ENCODE measurements at regions not wholly inside any gene's neighbourhood (a gene's known extent, or its start where the extent isn't known, plus 50 kb on each side); places are given as distances from the start of the nearest gene placed in this dataset.

- Histone ChIP-seq H3K27ac (ENCODE audit: low read length) (no peak overlapping the region), H3K36me3 (ENCODE audit: control insufficient read depth, insufficient read depth, low read length) (no peaks in the 10 kb centered on the region), H3K4me1 (ENCODE audit: control insufficient read depth, insufficient read depth, low read length) (no peaks in the 10 kb centered on the region), H3K27me3 (ENCODE audit: control insufficient read depth, insufficient read depth, low read length) (no peaks in the 10 kb centered on the region), H3K4me3 (ENCODE audit: low read length) (no peak overlapping the region), H3K9me3 (ENCODE audit: control insufficient read depth, insufficient read depth, low read length) (no peaks in the 10 kb centered on the region)
- Mint-ChIP-seq H3K36me3 (no peaks in the 10 kb centered on the region), H3K4me3 (no peak overlapping the region), H3K27me3 (ENCODE audit: low read depth in 2 of 2) (peaks cover 17 to 23% of the 10 kb centered on the region in 2 donors), H3K9me3 (no peaks in the 10 kb centered on the region), H3K4me1 (no peaks in the 10 kb centered on the region), H3K27ac (no peak overlapping the region)
- DNase-seq (no peak), ATAC-seq (no peak)
- intact Hi-C loops (cut with micrococcal nuclease): no loop called here
- no peak for TF ChIP-seq CTCF (IDR thresholded peaks at IDR 0.05)
- WGBS (ENCODE audit: insufficient coverage): 93% methylated on average over 2 of the region's 2 CpGs
Observed at GRCh38 chr21:41627428-41627827, 119.5 kb upstream of the TMPRSS2 start.

- no peak overlapping the region for H3K27ac ChIP-seq (ENCODE audit: low read length)
- no peaks in the 10 kb centered on the region for H3K27me3 ChIP-seq (ENCODE audit: control insufficient read depth, insufficient read depth, low read length)
- no peaks in the 10 kb centered on the region for H3K4me1 ChIP-seq (ENCODE audit: control insufficient read depth, insufficient read depth, low read length)
- H3K9me3 Mint-ChIP-seq: no peaks in the 10 kb centered on the region
- H3K9me3 ChIP-seq (ENCODE audit: control insufficient read depth, insufficient read depth, low read length): no peaks in the 10 kb centered on the region
- no peaks in the 10 kb centered on the region for H3K36me3 Mint-ChIP-seq
- H3K27ac Mint-ChIP-seq: no peak overlapping the region
- H3K4me3 Mint-ChIP-seq: no peak overlapping the region
- no peaks in the 10 kb centered on the region for H3K36me3 ChIP-seq (ENCODE audit: control insufficient read depth, insufficient read depth, low read length)
- 51% methylated on average over 4 of the region's 6 CpGs for WGBS (ENCODE audit: insufficient coverage)
- H3K27me3 Mint-ChIP-seq (ENCODE audit: low read depth in 2 of 2): peaks cover 14 to 28% of the 10 kb centered on the region in 2 donors
- intact Hi-C loops (cut with micrococcal nuclease): no loop called here
- no peaks in the 10 kb centered on the region for H3K4me1 Mint-ChIP-seq
- DNase-seq: no peak
- no peak overlapping the region for H3K4me3 ChIP-seq (ENCODE audit: low read length)
- no peak for TF ChIP-seq CTCF (IDR thresholded peaks at IDR 0.05)
- ATAC-seq: no peak
Observed at GRCh38 chr21:41626021-41626420, 118.1 kb upstream of the TMPRSS2 start.

GRCh38 chr21:41625428-41625827 lies 117.5 kb upstream of the TMPRSS2 start:
- Mint-ChIP-seq H3K4me3 (no peak overlapping the region), H3K27ac (no peak overlapping the region), H3K27me3 (ENCODE audit: low read depth in 2 of 2) (peaks cover 14 to 28% of the 10 kb centered on the region in 2 donors), H3K36me3 (no peaks in the 10 kb centered on the region), H3K4me1 (no peaks in the 10 kb centered on the region), H3K9me3 (no peaks in the 10 kb centered on the region)
- Histone ChIP-seq H3K9me3 (ENCODE audit: control insufficient read depth, insufficient read depth, low read length) (no peaks in the 10 kb centered on the region), H3K27me3 (ENCODE audit: control insufficient read depth, insufficient read depth, low read length) (no peaks in the 10 kb centered on the region), H3K36me3 (ENCODE audit: control insufficient read depth, insufficient read depth, low read length) (no peaks in the 10 kb centered on the region), H3K27ac (ENCODE audit: low read length) (no peak overlapping the region), H3K4me3 (ENCODE audit: low read length) (no peak overlapping the region), H3K4me1 (ENCODE audit: control insufficient read depth, insufficient read depth, low read length) (no peaks in the 10 kb centered on the region)
- WGBS (ENCODE audit: insufficient coverage): 82% methylated on average over 4 of the region's 4 CpGs
- ATAC-seq: no peak
- intact Hi-C loops (cut with micrococcal nuclease): no loop called here
- DNase-seq: no peak
- no peak for TF ChIP-seq CTCF (IDR thresholded peaks at IDR 0.05)

- ATAC-seq (no peak), DNase-seq (no peak)
- no peak overlapping the region for H3K27ac ChIP-seq (ENCODE audit: low read length)
- 58% methylated on average over 6 of the region's 7 CpGs for WGBS (ENCODE audit: insufficient coverage)
- Mint-ChIP-seq H3K36me3 (no peaks in the 10 kb centered on the region), H3K4me3 (no peak overlapping the region), H3K27ac (no peak overlapping the region), H3K27me3 (ENCODE audit: low read depth in 2 of 2) (peaks cover 15 to 28% of the 10 kb centered on the region in 2 donors), H3K9me3 (no peaks in the 10 kb centered on the region), H3K4me1 (no peaks in the 10 kb centered on the region)
- TF ChIP-seq CTCF (IDR thresholded peaks at IDR 0.05): no peak
- no peaks in the 10 kb centered on the region for H3K4me1 ChIP-seq (ENCODE audit: control insufficient read depth, insufficient read depth, low read length)
- intact Hi-C loops (cut with micrococcal nuclease): no loop called here
- H3K36me3 ChIP-seq (ENCODE audit: control insufficient read depth, insufficient read depth, low read length): no peaks in the 10 kb centered on the region
- H3K27me3 ChIP-seq (ENCODE audit: control insufficient read depth, insufficient read depth, low read length): no peaks in the 10 kb centered on the region
- no peaks in the 10 kb centered on the region for H3K9me3 ChIP-seq (ENCODE audit: control insufficient read depth, insufficient read depth, low read length)
- no peak overlapping the region for H3K4me3 ChIP-seq (ENCODE audit: low read length)
Observed at GRCh38 chr21:41624674-41625310, 116.8 kb upstream of the TMPRSS2 start.
